ENCODE measurements at regions not wholly inside any gene's neighbourhood (a gene's known extent, or its start where the extent isn't known, plus 50 kb on each side); places are given as distances from the start of the nearest gene placed in this dataset.

- H3K4me3 ChIP-seq: no peak overlapping the region
- H3K27ac ChIP-seq: no peak overlapping the region
- TF ChIP-seq CTCF (IDR thresholded peaks at IDR 0.05): peak; percentile 37
- no peaks in the 10 kb centered on the region for H3K4me1 ChIP-seq
- DNase-seq: no peak
- WGBS, 3 donors: 19 to 25% (median 21%) methylated on average over 6 of the region's 6 CpGs
- H3K27me3 ChIP-seq (ENCODE audit: insufficient read depth in 3 of 3, low read length in 2 of 3): no peaks in the 10 kb centered on the region
- ATAC-seq: peak in 2 of 4 donors; percentile 30 to 65
- H3K36me3 ChIP-seq (ENCODE audit: insufficient read depth in 1 of 2, low read depth in 1 of 2): no peaks in the 10 kb centered on the region
- intact Hi-C loops (cut with DNase I): loop anchor here in 1 of 2 donors (5.0 kb wide), 1 partner anchor 434 kb away; no protein-coding TSS in a partner anchor
- H3K9me3 ChIP-seq: no peaks in the 10 kb centered on the region
These were observed 436.2 kb downstream of the FAT4 start for GRCh38 chr4:125750828-125751466.

DNA sequence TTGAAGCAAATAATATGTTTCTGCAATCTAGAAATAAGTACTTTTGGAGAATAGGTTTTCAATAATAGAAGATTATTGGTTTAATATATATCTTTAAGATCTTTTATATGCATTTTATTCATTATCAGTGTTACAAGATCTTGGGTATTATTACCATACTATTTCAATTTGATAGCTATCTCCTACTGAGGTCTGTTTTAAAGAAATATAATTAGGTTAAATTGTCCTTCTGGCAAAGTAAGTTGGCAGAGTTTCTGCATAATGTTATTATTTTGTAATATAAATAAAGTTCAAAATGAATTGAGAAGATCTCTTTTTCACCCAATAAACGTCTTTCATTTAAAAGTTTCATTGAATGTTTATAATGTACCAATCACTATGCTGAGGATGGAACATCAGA, 443.7 kb downstream of the FAT4 start:
- Histone ChIP-seq H3K36me3 (ENCODE audit: insufficient read depth in 1 of 2, low read depth in 1 of 2) (no peaks in the 10 kb centered on the region), H3K27me3 (ENCODE audit: insufficient read depth in 3 of 3, low read length in 2 of 3) (no peaks in the 10 kb centered on the region), H3K9me3 (no peaks in the 10 kb centered on the region), H3K4me1 (no peaks in the 10 kb centered on the region), H3K4me3 (no peak overlapping the region), H3K27ac (no peak overlapping the region)
- no peak for DNase-seq
- intact Hi-C loops (cut with DNase I): no loop called here
- 78 to 80% (median 79%) methylated on average over 1 of the region's 1 CpG for WGBS, 3 donors
- ATAC-seq: no peak
- no peak for TF ChIP-seq CTCF (IDR thresholded peaks at IDR 0.05)

DNA sequence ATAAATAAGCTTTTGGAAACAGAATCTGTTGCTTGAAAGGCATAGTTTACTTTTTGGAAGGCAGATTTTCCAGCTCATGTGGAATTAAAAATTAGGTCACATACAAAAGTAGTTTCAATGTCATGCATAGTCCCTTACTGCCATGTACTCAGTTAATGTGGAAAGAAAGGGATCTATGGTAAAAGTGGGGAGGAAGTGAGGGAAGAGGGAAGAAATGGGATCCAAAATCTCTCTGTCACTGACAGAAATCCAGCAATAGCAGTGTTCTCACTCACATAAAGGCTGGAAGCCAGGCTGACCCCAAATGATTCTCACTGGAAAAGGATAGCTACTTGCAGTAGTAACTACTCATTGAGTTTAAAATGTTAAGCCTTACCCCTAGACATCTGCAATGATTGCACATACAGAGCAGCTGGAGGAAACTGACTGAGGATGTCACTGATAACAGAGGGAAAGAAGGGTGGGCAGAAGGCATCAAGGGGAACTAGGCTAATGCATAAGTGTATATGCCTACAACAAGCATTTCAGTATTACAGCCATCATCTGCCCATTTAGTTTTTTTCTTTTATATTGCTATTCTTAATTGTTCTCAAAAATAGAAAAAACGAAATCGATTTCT, 445.6 kb downstream of the FAT4 start:
- Histone ChIP-seq H3K27me3 (ENCODE audit: insufficient read depth in 3 of 3, low read length in 2 of 3) (no peaks in the 10 kb centered on the region), H3K27ac (no peak overlapping the region), H3K4me1 (no peaks in the 10 kb centered on the region), H3K9me3 (no peaks in the 10 kb centered on the region), H3K4me3 (no peak overlapping the region), H3K36me3 (ENCODE audit: insufficient read depth in 1 of 2, low read depth in 1 of 2) (no peaks in the 10 kb centered on the region)
- no peak for ATAC-seq
- intact Hi-C loops (cut with DNase I): no loop called here
- 89 to 92% (median 89%) methylated on average over 2 of the region's 2 CpGs for WGBS, 3 donors
- no peak for TF ChIP-seq CTCF (IDR thresholded peaks at IDR 0.05)
- DNase-seq: no peak

DNA sequence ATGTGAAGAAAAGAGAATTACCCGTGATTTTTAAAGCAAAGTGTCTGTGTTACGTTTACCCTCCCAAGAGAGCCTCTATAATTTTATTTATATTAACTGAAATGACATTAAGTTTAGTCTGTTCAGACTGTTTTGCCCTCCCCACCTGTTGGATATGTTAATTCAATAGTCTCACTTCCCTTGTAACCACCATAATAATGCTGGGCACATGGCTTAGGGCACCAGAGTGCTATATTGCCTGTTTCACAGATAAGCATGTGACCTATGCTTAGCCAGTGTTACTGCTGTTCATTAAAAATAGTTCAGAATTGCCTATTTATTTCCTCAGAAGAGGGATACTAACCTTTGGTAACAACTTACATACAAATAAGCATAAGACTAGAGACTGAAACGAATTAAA, 446.2 kb downstream of the FAT4 start:
- Histone ChIP-seq H3K27me3 (ENCODE audit: insufficient read depth in 3 of 3, low read length in 2 of 3) (no peaks in the 10 kb centered on the region), H3K4me1 (no peaks in the 10 kb centered on the region), H3K9me3 (no peaks in the 10 kb centered on the region), H3K4me3 (no peak overlapping the region), H3K27ac (no peak overlapping the region), H3K36me3 (ENCODE audit: insufficient read depth in 1 of 2, low read depth in 1 of 2) (no peaks in the 10 kb centered on the region)
- TF ChIP-seq CTCF (IDR thresholded peaks at IDR 0.05): no peak
- intact Hi-C loops (cut with DNase I): no loop called here
- DNase-seq (no peak), ATAC-seq (no peak)
- WGBS, 3 donors: 85% methylated on average over 3 of the region's 3 CpGs

DNA sequence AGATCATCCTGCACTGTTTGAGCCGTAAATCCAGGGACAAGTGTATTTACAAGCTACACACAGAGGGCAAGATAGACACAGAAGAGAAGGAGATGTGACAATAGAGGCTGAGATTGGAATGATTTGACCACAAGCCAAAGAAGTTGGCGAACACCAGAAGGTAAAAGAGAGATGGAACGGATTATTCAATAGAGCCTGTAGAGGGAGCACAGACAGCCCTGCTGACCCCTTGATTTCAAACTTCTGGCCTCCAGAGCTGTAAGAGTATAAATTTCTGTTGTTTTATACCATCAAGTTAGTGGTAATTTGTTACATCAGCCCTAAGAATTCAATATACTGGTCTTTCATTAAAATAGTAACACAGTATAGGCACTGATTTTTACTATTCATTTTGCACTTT, 447.8 kb downstream of the FAT4 start:
- Histone ChIP-seq H3K4me3 (no peak overlapping the region), H3K27me3 (ENCODE audit: insufficient read depth in 3 of 3, low read length in 2 of 3) (no peaks in the 10 kb centered on the region), H3K4me1 (no peaks in the 10 kb centered on the region), H3K36me3 (ENCODE audit: insufficient read depth in 1 of 2, low read depth in 1 of 2) (no peaks in the 10 kb centered on the region), H3K9me3 (no peaks in the 10 kb centered on the region), H3K27ac (no peak overlapping the region)
- 60 to 71% (median 62%) methylated on average over 3 of the region's 3 CpGs for WGBS, 3 donors
- intact Hi-C loops (cut with DNase I): no loop called here
- no peak for TF ChIP-seq CTCF (IDR thresholded peaks at IDR 0.05)
- DNase-seq (no peak), ATAC-seq (no peak)

Data from psoas muscle (tissue), 7 donors.